H1 (cell line): ENCODE measurements at regions not wholly inside any gene's neighbourhood (a gene's known extent, or its start where the extent isn't known, plus 50 kb on each side); places are given as distances from the start of the nearest gene placed in this dataset.

ENCODE experiments used
- CTCF ChIA-PET: fragments of 300-600 bp; sonication (Branson Sonifier 250); formaldehyde crosslinking; loops from one replicate; lab custom pipeline; 2021; ENCODE audit not compliant: partially characterized antibody; lab: Charles Lee
- POLR2A ChIA-PET: fragments of 300-600 bp; sonication (Branson Sonifier 250); formaldehyde crosslinking; loops from one replicate; lab custom pipeline; 2021; ENCODE audit warnings: inconsistent platforms; ENCODE audit not compliant: partially characterized antibody; lab: Charles Lee
- DNase-seq, 2 experiments: peaks; one replicate each; pipeline versions ENCODE4 v3.0.0 to v3.0.0-alpha.2; 2010 to 2022; ENCODE audit warnings: low spot score in 2 of 2, low read depth in 1 of 2, mixed read lengths in 1 of 2
- FAIRE-seq: peaks from 2 replicates; lab custom pipeline; 2011; peaks lifted over from hg19 to GRCh38; lab: Jason Lieb, UNC
- H2AFZ ChIP-seq: 2 replicates; pipeline ENCODE4 v1.8.1; 2012; ENCODE audit warnings: low read length, inconsistent platforms
- H2AK5ac ChIP-seq: 2 replicates; pipeline ENCODE4 v1.6.1; 2013; ENCODE audit warnings: low read depth, low read length
- H2BK120ac ChIP-seq: replicated peaks from 2 replicates; pipeline ENCODE3; 2013; ENCODE audit warnings: low read depth, low read length, inconsistent platforms
- H2BK12ac ChIP-seq: 2 replicates; pipeline ENCODE4 v1.6.1; 2013; ENCODE audit warnings: low read depth, low read length
- H2BK15ac ChIP-seq: 2 replicates; pipeline ENCODE4 v1.6.1; 2013; ENCODE audit warnings: low read length
- H2BK20ac ChIP-seq: 2 replicates; pipeline ENCODE4 v1.6.1; 2013; ENCODE audit warnings: low read length
- H2BK5ac ChIP-seq: 2 replicates; pipeline ENCODE4 v1.6.1; 2013; ENCODE audit warnings: low read depth, low read length
- H3K14ac ChIP-seq: 2 replicates; pipeline ENCODE4 v1.6.1; 2013; ENCODE audit warnings: inconsistent platforms; ENCODE audit not compliant: insufficient read length
- H3K18ac ChIP-seq: 2 replicates; pipeline ENCODE4 v1.6.1; 2013; ENCODE audit warnings: low read length; ENCODE audit errors: extremely low read depth
- H3K23ac ChIP-seq: 2 replicates; pipeline ENCODE4 v1.6.1; 2013; ENCODE audit warnings: inconsistent platforms; ENCODE audit not compliant: insufficient read length
- H3K23me2 ChIP-seq: 2 replicates; pipeline ENCODE4 v1.6.1; 2013; ENCODE audit warnings: low read depth, low read length
- H3K27ac ChIP-seq: 2 replicates; pipeline ENCODE4 v1.6.1; 2011; ENCODE audit warnings: low read depth, low read length, inconsistent platforms
- H3K27me3 ChIP-seq, 4 experiments: replicated peaks in 1 of 4; 1 replicate in 1 of 4; 2 replicates in 3 of 4; pipeline versions ENCODE4 v1.6.1 to v1.8.1; 2011 to 2013; ENCODE audit warnings: low read length in 3 of 4, mild to moderate bottlenecking in 3 of 4, inconsistent platforms in 2 of 4, mixed read lengths in 2 of 4, moderate library complexity in 1 of 4; ENCODE audit not compliant: control insufficient read depth in 3 of 4, insufficient read depth in 3 of 4; ENCODE audit errors: extremely low read depth in 1 of 4
- H3K36me3 ChIP-seq, 4 experiments: 2 replicates each; pipeline versions ENCODE4 v1.6.1 to v1.8.1; 2011 to 2013; ENCODE audit warnings: mild to moderate bottlenecking in 4 of 4, low read length in 3 of 4, moderate library complexity in 2 of 4, control low read depth in 1 of 4, inconsistent platforms in 1 of 4; ENCODE audit not compliant: insufficient read depth in 4 of 4, control insufficient read depth in 2 of 4
- H3K4ac ChIP-seq: replicated peaks from 2 replicates; pipeline ENCODE3; 2013; ENCODE audit warnings: low read length, low read depth, mixed read lengths, inconsistent platforms; ENCODE audit not compliant: insufficient read length
- H3K4me1 ChIP-seq, 4 experiments: replicated peaks in 1 of 4; 1 replicate in 1 of 4; 2 replicates in 3 of 4; pipeline versions ENCODE4 v1.6.1 to v1.8.1; 2011 to 2013; ENCODE audit warnings: low read length in 3 of 4, inconsistent platforms in 2 of 4, mixed read lengths in 1 of 4; ENCODE audit not compliant: insufficient read depth in 4 of 4, control insufficient read depth in 3 of 4
- H3K4me2 ChIP-seq, 2 experiments: 2 replicates each; pipeline versions ENCODE4 v1.6.1 to v1.8.1; 2011 to 2013; ENCODE audit warnings: low read depth in 2 of 2, low read length in 2 of 2, control low read depth in 1 of 2, inconsistent platforms in 1 of 2, mild to moderate bottlenecking in 1 of 2; ENCODE audit not compliant: insufficient read depth in 1 of 2
- H3K4me3 ChIP-seq, 4 experiments: fragments of 200-600, 300-600 bp in 1 of 4; sonication (generic), shearing (Covaris generic), sonication (Bioruptor Twin) in 1 of 4; 2 replicates each; pipeline versions ENCODE4 v1.5.1 to v1.8.1; 2011 to 2016; ENCODE audit warnings: low read length in 4 of 4, low read depth in 3 of 4, control low read depth in 2 of 4, inconsistent platforms in 2 of 4, mild to moderate bottlenecking in 2 of 4, mixed read lengths in 1 of 4, moderate library complexity in 1 of 4; ENCODE audit not compliant: insufficient read depth in 2 of 4; ENCODE audit errors: extremely low read depth in 1 of 4
- H3K56ac ChIP-seq: replicated peaks from 2 replicates; pipeline ENCODE3; 2013; ENCODE audit warnings: low read depth, mild to moderate bottlenecking, mixed read lengths, low read length, inconsistent platforms; ENCODE audit not compliant: insufficient read length
- H3K79me1 ChIP-seq: 2 replicates; pipeline ENCODE4 v1.6.1; 2013; ENCODE audit warnings: low read depth, low read length, control low read depth
- H3K79me2 ChIP-seq, 2 experiments: 2 replicates each; pipeline versions ENCODE4 v1.6.1 to v1.8.1; 2012 to 2013; ENCODE audit warnings: low read length in 2 of 2, mild to moderate bottlenecking in 2 of 2, inconsistent platforms in 1 of 2; ENCODE audit not compliant: insufficient read depth in 2 of 2, control insufficient read depth in 1 of 2
- H3K9ac ChIP-seq, 4 experiments: replicated peaks in 1 of 4; 1 replicate in 1 of 4; 2 replicates in 3 of 4; pipeline versions ENCODE4 v1.6.1 to v1.8.1; 2011 to 2013; ENCODE audit warnings: low read depth in 3 of 4, low read length in 3 of 4, control low read depth in 2 of 4, mild to moderate bottlenecking in 2 of 4, moderate library complexity in 2 of 4, inconsistent platforms in 1 of 4; ENCODE audit errors: extremely low read depth in 1 of 4
- H3K9me3 ChIP-seq, 2 experiments: 2 replicates each; pipeline versions ENCODE4 v1.6.1 to v1.8.1; 2012 to 2013; ENCODE audit warnings: mild to moderate bottlenecking in 2 of 2, moderate library complexity in 2 of 2, control low read depth in 1 of 2, inconsistent platforms in 1 of 2, low read depth in 1 of 2, low read length in 1 of 2, mixed read lengths in 1 of 2; ENCODE audit not compliant: insufficient read depth in 2 of 2
- H4K20me1 ChIP-seq, 2 experiments: replicated peaks in 1 of 2; 2 replicates each; pipeline versions ENCODE3 to v1.8.1; 2011 to 2013; ENCODE audit warnings: inconsistent platforms in 2 of 2, low read length in 2 of 2, mild to moderate bottlenecking in 1 of 2; ENCODE audit not compliant: insufficient read depth in 2 of 2, control insufficient read depth in 1 of 2
- H4K5ac ChIP-seq: 2 replicates; pipeline ENCODE4 v1.6.1; 2013; ENCODE audit warnings: low read length, low read depth, mixed read lengths, inconsistent platforms; ENCODE audit not compliant: insufficient read length
- H4K8ac ChIP-seq: 2 replicates; pipeline ENCODE4 v1.8.0; 2013; ENCODE audit warnings: mild to moderate bottlenecking, moderate library complexity, low read length, inconsistent platforms; ENCODE audit not compliant: insufficient read depth; ENCODE audit errors: extremely low read depth
- H4K91ac ChIP-seq: replicated peaks from 2 replicates; pipeline ENCODE3; 2013; ENCODE audit warnings: low read length, mixed read lengths, inconsistent platforms; ENCODE audit not compliant: insufficient read length
- ASH2L ChIP-seq: fragments of 200-600, 300-600 bp; sonication (generic); IDR thresholded peaks from one replicate; pipeline ENCODE4 v1.7.1; 2017; ENCODE audit warnings: low read length
- CBX5 ChIP-seq: fragments of 300-800, 300-1000 bp; sonication (generic); IDR thresholded peaks from 2 replicates; pipeline ENCODE4 v1.7.1; 2016; ENCODE audit warnings: antibody characterized with exemption, low read length, low read depth
- GTF2F1 ChIP-seq: IDR thresholded peaks from 2 replicates; pipeline ENCODE4 v1.6.1; 2012; ENCODE audit warnings: low read depth, low read length, improper control_type of control experiment, borderline replicate concordance
- KDM5A ChIP-seq: fragments of 200-600 bp; IDR thresholded peaks from 2 replicates; pipeline ENCODE4 v1.7.1; 2012; ENCODE audit warnings: mild to moderate bottlenecking, low read length, inconsistent platforms, mixed read lengths
- MAFK ChIP-seq: IDR thresholded peaks from 2 replicates; pipeline ENCODE4 v1.6.1; 2012; ENCODE audit warnings: low read depth, mild to moderate bottlenecking, improper control_type of control experiment, low read length
- POLR2AphosphoS5 ChIP-seq: IDR thresholded peaks from 2 replicates; pipeline ENCODE4 v1.6.1; 2011; ENCODE audit warnings: low read depth, low read length
- POU5F1 ChIP-seq: IDR thresholded peaks from 2 replicates; pipeline ENCODE4 v1.6.1; 2011; ENCODE audit warnings: low read depth, mild to moderate bottlenecking, low read length, moderate library complexity
- RFX5 ChIP-seq: IDR thresholded peaks from 2 replicates; pipeline ENCODE4 v1.6.1; 2011; ENCODE audit warnings: low read depth, low read length, improper control_type of control experiment, borderline replicate concordance
- RNF2 ChIP-seq: fragments of 200-900, 300-1000 bp; sonication (generic); IDR thresholded peaks from 2 replicates; pipeline ENCODE4 v1.7.1; 2016; ENCODE audit warnings: borderline replicate concordance, low read depth, mild to moderate bottlenecking, antibody characterized with exemption, low read length; ENCODE audit not compliant: poor library complexity, severe bottlenecking; ENCODE audit errors: missing control alignments
- SIX5 ChIP-seq: IDR thresholded peaks from 2 replicates; pipeline ENCODE4 v1.6.1; 2011; ENCODE audit warnings: mild to moderate bottlenecking, low read depth, low read length
- TEAD4 ChIP-seq: IDR thresholded peaks from 2 replicates; pipeline ENCODE4 v1.6.1; 2012; ENCODE audit warnings: low read depth, low read length, inconsistent platforms, mixed read lengths
- ZNF274 ChIP-seq: IDR thresholded peaks from 2 replicates; pipeline ENCODE4 v1.7.0; 2012; ENCODE audit warnings: low read length, borderline replicate concordance; ENCODE audit errors: extremely low read depth
- WGBS, 2 experiments: shearing (Covaris generic) in 1 of 2; methylation state at CpG; one replicate each; pipeline versions ENCODE4 v1.1.6 to v1.1.7; 2013 to 2015; ENCODE audit warnings: low lambda C conversion rate in 2 of 2, mixed read lengths in 2 of 2, inconsistent platforms in 1 of 2, low coverage in 1 of 2, missing lambda C conversion rate in 1 of 2; ENCODE audit not compliant: insufficient replicate concordance in 2 of 2, insufficient coverage in 1 of 2, insufficient read length in 1 of 2; ENCODE audit errors: extremely low coverage in 1 of 2, missing lambda C conversion rate in 1 of 2; 5-methylcytosine and 5-hydroxymethylcytosine counted together
- TF ChIP-seq, protein P1 (sequence below): IDR thresholded peaks from 2 replicates; pipeline ENCODE4 v1.6.1; 2011; ENCODE audit warnings: low read depth, mild to moderate bottlenecking, low read length; ENCODE audit not compliant: insufficient read depth
- TF ChIP-seq, protein P2 (sequence below): IDR thresholded peaks from 2 replicates; pipeline ENCODE4 v1.6.1; 2012; ENCODE audit warnings: inconsistent platforms

DNA sequence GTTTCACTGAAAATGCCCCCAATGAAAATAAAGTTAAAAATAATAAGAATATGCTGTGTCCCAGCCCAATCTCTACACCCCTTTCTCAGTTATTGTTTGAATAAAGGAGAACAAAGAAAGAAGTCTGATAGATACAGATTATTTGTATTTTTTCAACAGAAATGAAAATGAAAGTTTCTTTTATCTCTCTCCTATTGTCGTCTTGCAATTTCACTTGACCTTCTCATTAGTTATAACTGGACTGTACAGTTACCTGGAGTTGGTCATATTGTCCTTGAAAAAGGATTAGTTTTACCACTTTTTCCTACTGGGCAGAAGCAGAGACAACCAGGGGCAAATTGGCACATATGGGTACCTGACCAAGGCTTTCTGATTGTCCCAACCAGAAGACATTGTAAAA is 440.0 kb downstream of the PDCD6IP start:
- Histone ChIP-seq H4K8ac (no peak overlapping the region), H3K14ac (no peak overlapping the region), H3K4me1 (no peaks in the 10 kb centered on the region), H3K4me2 (no peak overlapping the region), H3K4me3 (no peak overlapping the region)
- no peak for DNase-seq
- TF ChIP-seq, protein P1, sequence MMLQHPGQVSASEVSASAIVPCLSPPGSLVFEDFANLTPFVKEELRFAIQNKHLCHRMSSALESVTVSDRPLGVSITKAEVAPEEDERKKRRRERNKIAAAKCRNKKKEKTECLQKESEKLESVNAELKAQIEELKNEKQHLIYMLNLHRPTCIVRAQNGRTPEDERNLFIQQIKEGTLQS = no peak
- TF ChIP-seq ZNF274 (no peak), GTF2F1 (no peak), MAFK (no peak), KDM5A (no peak), RFX5 (no peak), RNF2 (no peak), POLR2AphosphoS5 (no peak), TEAD4 (no peak), POU5F1 (no peak), SIX5 (no peak), ASH2L (no peak), CBX5 (no peak)
- TF ChIP-seq, protein P2, sequence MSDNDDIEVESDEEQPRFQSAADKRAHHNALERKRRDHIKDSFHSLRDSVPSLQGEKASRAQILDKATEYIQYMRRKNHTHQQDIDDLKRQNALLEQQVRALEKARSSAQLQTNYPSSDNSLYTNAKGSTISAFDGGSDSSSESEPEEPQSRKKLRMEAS = no peak
- TF ChIP-seq, all 59 proteins: peak for 0
- H2BK5ac ChIP-seq = no peak overlapping the region
- POLR2A ChIA-PET = no interaction called here
- no peaks in the 10 kb centered on the region for H3K27me3 ChIP-seq
- FAIRE-seq = no peak
- H3K18ac ChIP-seq = no peak overlapping the region
- no peak overlapping the region for H2BK20ac ChIP-seq
- H2AK5ac ChIP-seq = no peak overlapping the region
- no peaks in the 10 kb centered on the region for H3K9me3 ChIP-seq
- H3K27ac ChIP-seq = no peak overlapping the region
- H2BK12ac ChIP-seq = no peak overlapping the region
- CTCF ChIA-PET = interaction anchor here (1.3 kb wide), 1 partner anchor 22 kb away, joined by 3 read pairs; no protein-coding TSS in a partner anchor
- H2AFZ ChIP-seq = no peak overlapping the region
- H4K20me1 ChIP-seq = no peaks in the 10 kb centered on the region
- H3K79me1 ChIP-seq = no peaks in the 10 kb centered on the region
- no peak overlapping the region for H4K5ac ChIP-seq
- no peak overlapping the region for H2BK120ac ChIP-seq
- H3K56ac ChIP-seq = no peak overlapping the region
- H3K36me3 ChIP-seq = no peaks in the 10 kb centered on the region
- no peak overlapping the region for H4K91ac ChIP-seq
- no peak overlapping the region for H3K4ac ChIP-seq
- H2BK15ac ChIP-seq = no peak overlapping the region
- H3K9ac ChIP-seq = no peak overlapping the region
- no peaks in the 10 kb centered on the region for H3K23me2 ChIP-seq
- no peak overlapping the region for H3K23ac ChIP-seq
- WGBS, 2 experiments = 100% methylated on average over 1 of the region's 1 CpG; no CpG with 5 or more reads in 1 of the 2 experiments
- H3K79me2 ChIP-seq = no peaks in the 10 kb centered on the region
